Right lobe of liver (tissue), 4 donors: ENCODE measurements at regions not wholly inside any gene's neighbourhood (a gene's known extent, or its start where the extent isn't known, plus 50 kb on each side); places are given as distances from the start of the nearest gene placed in this dataset.

Experiments
- CTCF ChIP-seq, 4 donors: fragments of 200-600 bp in 3 of 4; fragments of 450-650 bp in 1 of 4; IDR thresholded peaks; one replicate each; pipeline versions ENCODE4 v1.5.1 to v1.8.0; 2016 to 2022; ENCODE audit warnings: antibody characterized with exemption in 4 of 4, mild to moderate bottlenecking in 2 of 4
- POLR2A ChIP-seq: fragments of 450-650 bp; IDR thresholded peaks from one replicate; pipeline ENCODE4 v1.6.1; 2017; ENCODE audit warnings: antibody characterized with exemption, mild to moderate bottlenecking
- donor health status: DM: no; HTN: no; CAD: no.
- donor health status: DM: no; HTN: no; CAD: no.
- donor health status: DM: no; HTN: yes; CAD: no.

GRCh38 chr13:73367886-73368285 lies 309.1 kb downstream of the KLF5 start:
- TF ChIP-seq POLR2A, result no peak
- TF ChIP-seq CTCF (IDR thresholded peaks at IDR 0.05), result no peak
